MM.1S (cell line): ENCODE measurements at regions not wholly inside any gene's neighbourhood (a gene's known extent, or its start where the extent isn't known, plus 50 kb on each side); places are given as distances from the start of the nearest gene placed in this dataset.

ENCODE experiments used
- DNase-seq: peaks from one replicate; pipeline ENCODE4 v3.0.0-alpha.2; 2015
- H2AFZ ChIP-seq: fragments of 300-600 bp; sonication (generic); 2 replicates; pipeline ENCODE4 v1.6.0; 2016; ENCODE audit warnings: antibody characterized with exemption, low read length
- H3F3A ChIP-seq: fragments of 300-600 bp; sonication (generic); 2 replicates; pipeline ENCODE4 v1.6.1; 2016; ENCODE audit warnings: mild to moderate bottlenecking, antibody characterized with exemption, low read length, moderate library complexity, mixed read lengths; ENCODE audit not compliant: insufficient read depth
- H3K27ac ChIP-seq: fragments of 300-600 bp; sonication (generic); 2 replicates; pipeline ENCODE4 v1.5.1; 2016; ENCODE audit warnings: mild to moderate bottlenecking, low read length
- H3K27me3 ChIP-seq: fragments of 300-600 bp; sonication (generic); replicated peaks from 2 replicates; pipeline ENCODE4 v1.6.0; 2016; ENCODE audit warnings: low read length; ENCODE audit not compliant: insufficient read depth
- H3K36me3 ChIP-seq: fragments of 300-600 bp; sonication (generic); replicated peaks from 2 replicates; pipeline ENCODE4 v1.6.1; 2016; ENCODE audit warnings: mild to moderate bottlenecking, low read length, mixed read lengths; ENCODE audit not compliant: insufficient read depth
- H3K4me1 ChIP-seq: fragments of 300-600 bp; sonication (generic); 2 replicates; pipeline ENCODE4 v1.6.1; 2016; ENCODE audit warnings: low read length, mixed read lengths
- H3K4me2 ChIP-seq: fragments of 300-600 bp; sonication (generic); 2 replicates; pipeline ENCODE4 v1.6.0; 2016; ENCODE audit warnings: low read depth, low read length
- H3K4me3 ChIP-seq: fragments of 300-600 bp; sonication (generic); 2 replicates; pipeline ENCODE4 v1.5.1; 2016; ENCODE audit warnings: low read length, mixed read lengths
- H3K79me2 ChIP-seq: fragments of 300-600 bp; sonication (generic); 2 replicates; pipeline ENCODE4 v1.6.1; 2016; ENCODE audit warnings: mixed run types, low read length, mixed read lengths
- H3K9ac ChIP-seq: fragments of 300-600 bp; sonication (generic); 2 replicates; pipeline ENCODE4 v1.6.1; 2016; ENCODE audit warnings: low read length, mixed read lengths
- H3K9me2 ChIP-seq: fragments of 300-600 bp; sonication (generic); replicated peaks from 2 replicates; pipeline ENCODE4 v1.6.1; 2016; ENCODE audit warnings: mild to moderate bottlenecking, low read length, mixed read lengths; ENCODE audit not compliant: insufficient read depth
- H3K9me3 ChIP-seq: fragments of 300-600 bp; sonication (generic); replicated peaks from 2 replicates; pipeline ENCODE4 v1.6.1; 2016; ENCODE audit warnings: mild to moderate bottlenecking, low read length, mixed read lengths; ENCODE audit not compliant: insufficient read depth
- H4K20me1 ChIP-seq: fragments of 300-600 bp; sonication (generic); 2 replicates; pipeline ENCODE4 v1.6.1; 2016; ENCODE audit warnings: mild to moderate bottlenecking, low read length, moderate library complexity, mixed read lengths; ENCODE audit not compliant: insufficient read depth
- EZH2 ChIP-seq: fragments of 300-600 bp; sonication (generic); optimal IDR thresholded peaks from 2 replicates; pipeline ENCODE3; 2017; ENCODE audit warnings: low read depth, mild to moderate bottlenecking, antibody characterized with exemption, low read length, mixed read lengths
- EZH2phosphoT487 ChIP-seq: fragments of 300-600 bp; sonication (generic); IDR thresholded peaks from 2 replicates; pipeline ENCODE4 v1.6.1; 2018; ENCODE audit warnings: antibody characterized with exemption, low read length
- TF ChIP-seq, protein P1 (sequence below): fragments of 300-600 bp; sonication (generic); IDR thresholded peaks from 2 replicates; pipeline ENCODE4 v1.5.1; 2016; ENCODE audit warnings: antibody characterized with exemption, low read length, mixed read lengths

DNA sequence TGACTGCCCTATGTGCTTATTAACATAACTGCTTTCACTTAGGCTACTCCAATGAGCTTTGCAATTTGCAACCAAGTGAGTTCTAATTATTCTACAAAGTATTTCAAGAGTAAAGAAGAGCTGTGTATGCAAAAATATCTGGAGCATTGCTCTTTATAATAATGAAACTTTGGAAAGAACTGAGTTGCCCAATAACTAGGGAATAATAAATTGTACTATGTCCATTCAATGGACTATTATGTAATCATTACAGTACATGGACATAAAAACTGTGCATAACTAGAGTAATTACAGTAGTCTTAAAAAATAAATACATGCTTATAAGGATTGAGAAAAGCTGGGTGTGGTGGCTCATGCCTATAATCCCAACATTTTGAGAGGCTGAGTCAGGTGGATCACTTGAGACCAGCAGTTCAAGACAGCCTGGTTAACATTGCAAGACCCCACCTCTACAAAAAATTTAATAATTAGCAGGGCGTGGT, 70.3 kb upstream of the JAK1 start:
- H3K9me3 ChIP-seq, result no peaks in the 10 kb centered on the region
- H3K4me3 ChIP-seq, result no peak overlapping the region
- peaks cover 7% of the 10 kb centered on the region for H3K4me1 ChIP-seq
- H3K36me3 ChIP-seq, result no peaks in the 10 kb centered on the region
- H3K27me3 ChIP-seq, result no peaks in the 10 kb centered on the region
- H3K9ac ChIP-seq, result no peak overlapping the region
- TF ChIP-seq, protein P1, sequence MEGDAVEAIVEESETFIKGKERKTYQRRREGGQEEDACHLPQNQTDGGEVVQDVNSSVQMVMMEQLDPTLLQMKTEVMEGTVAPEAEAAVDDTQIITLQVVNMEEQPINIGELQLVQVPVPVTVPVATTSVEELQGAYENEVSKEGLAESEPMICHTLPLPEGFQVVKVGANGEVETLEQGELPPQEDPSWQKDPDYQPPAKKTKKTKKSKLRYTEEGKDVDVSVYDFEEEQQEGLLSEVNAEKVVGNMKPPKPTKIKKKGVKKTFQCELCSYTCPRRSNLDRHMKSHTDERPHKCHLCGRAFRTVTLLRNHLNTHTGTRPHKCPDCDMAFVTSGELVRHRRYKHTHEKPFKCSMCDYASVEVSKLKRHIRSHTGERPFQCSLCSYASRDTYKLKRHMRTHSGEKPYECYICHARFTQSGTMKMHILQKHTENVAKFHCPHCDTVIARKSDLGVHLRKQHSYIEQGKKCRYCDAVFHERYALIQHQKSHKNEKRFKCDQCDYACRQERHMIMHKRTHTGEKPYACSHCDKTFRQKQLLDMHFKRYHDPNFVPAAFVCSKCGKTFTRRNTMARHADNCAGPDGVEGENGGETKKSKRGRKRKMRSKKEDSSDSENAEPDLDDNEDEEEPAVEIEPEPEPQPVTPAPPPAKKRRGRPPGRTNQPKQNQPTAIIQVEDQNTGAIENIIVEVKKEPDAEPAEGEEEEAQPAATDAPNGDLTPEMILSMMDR, result no peak
- TF ChIP-seq EZH2phosphoT487 (no peak), EZH2 (no peak)
- H2AFZ ChIP-seq, result no peak overlapping the region
- no peaks in the 10 kb centered on the region for H3K9me2 ChIP-seq
- H3K27ac ChIP-seq, result no peak overlapping the region
- no peak for DNase-seq
- 0 out of 2 replicates have a peak, but pooled peaks cover 5% of the 10 kb centered on the region for H3F3A ChIP-seq
- H3K4me2 ChIP-seq, result no peak overlapping the region
- H3K79me2 ChIP-seq, result no peaks in the 10 kb centered on the region
- no peaks in the 10 kb centered on the region for H4K20me1 ChIP-seq

DNA sequence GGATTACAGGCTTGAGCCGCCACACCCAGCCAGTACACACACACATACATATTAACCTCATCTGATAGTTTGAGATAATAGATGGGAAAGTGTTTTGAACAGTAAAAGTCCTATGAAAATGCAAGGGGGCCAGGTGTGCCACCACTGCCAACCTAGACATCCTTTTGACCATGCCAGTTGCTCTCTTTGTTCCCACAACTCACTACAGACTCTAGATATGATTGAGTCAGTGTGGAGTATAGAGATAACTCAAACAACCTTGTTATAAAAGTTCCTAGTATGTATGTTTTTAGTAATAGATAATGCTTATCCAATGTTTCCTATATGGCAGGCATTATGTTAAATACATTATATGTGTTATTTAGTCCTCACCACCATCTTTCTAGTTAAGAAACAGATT, 72.7 kb upstream of the JAK1 start:
- no peaks in the 10 kb centered on the region for H3K79me2 ChIP-seq
- H3K4me2 ChIP-seq, result no peak overlapping the region
- H3K4me1 ChIP-seq, result peaks cover 17% of the 10 kb centered on the region
- no peaks in the 10 kb centered on the region for H4K20me1 ChIP-seq
- no peaks in the 10 kb centered on the region for H3K9me3 ChIP-seq
- TF ChIP-seq EZH2, result no peak
- TF ChIP-seq EZH2phosphoT487, result no peak
- TF ChIP-seq, protein P1, result no peak
- no peak overlapping the region for H3K4me3 ChIP-seq
- H3K9me2 ChIP-seq, result no peaks in the 10 kb centered on the region
- H3K36me3 ChIP-seq, result no peaks in the 10 kb centered on the region
- no peak overlapping the region for H3K9ac ChIP-seq
- H3F3A ChIP-seq, result peaks cover 7% of the 10 kb centered on the region
- no peaks in the 10 kb centered on the region for H3K27me3 ChIP-seq
- H3K27ac ChIP-seq, result no peak overlapping the region
- no peak for DNase-seq
- H2AFZ ChIP-seq, result no peak overlapping the region

DNA sequence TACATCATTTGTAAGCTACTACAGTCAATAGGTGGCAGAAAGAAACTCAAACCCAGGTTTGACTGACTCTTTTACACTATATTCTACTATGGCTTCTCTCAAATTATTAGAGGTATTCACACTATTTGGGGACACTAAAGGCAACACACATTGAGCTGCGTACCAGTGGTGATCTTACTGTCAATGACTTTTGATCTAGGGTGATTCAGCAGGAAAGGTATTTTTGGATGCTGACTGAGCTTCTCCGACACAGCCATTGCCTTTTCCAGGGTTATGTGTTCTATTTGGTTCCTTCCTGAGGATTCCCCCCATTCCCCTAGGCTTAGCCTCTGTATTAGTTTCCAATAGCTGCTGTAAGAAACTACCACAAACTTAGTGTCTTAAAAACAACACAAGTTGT, 73.2 kb upstream of the JAK1 start:
- H3K4me3 ChIP-seq, result no peak overlapping the region
- no peak overlapping the region for H3K27ac ChIP-seq

More for the DNA sequence above, 73.2 kb upstream of the JAK1 start:
- no peaks in the 10 kb centered on the region for H3K79me2 ChIP-seq
- H3K9ac ChIP-seq, result no peak overlapping the region
- H3F3A ChIP-seq, result peaks cover 11% of the 10 kb centered on the region
- H4K20me1 ChIP-seq, result no peaks in the 10 kb centered on the region
- H3K4me2 ChIP-seq, result no peak overlapping the region
- H2AFZ ChIP-seq, result no peak overlapping the region
- no peak for DNase-seq
- TF ChIP-seq, protein P1, result no peak
- TF ChIP-seq EZH2phosphoT487 (no peak), EZH2 (no peak)
- no peaks in the 10 kb centered on the region for H3K9me2 ChIP-seq
- no peaks in the 10 kb centered on the region for H3K27me3 ChIP-seq
- no peaks in the 10 kb centered on the region for H3K36me3 ChIP-seq
- no peaks in the 10 kb centered on the region for H3K9me3 ChIP-seq
- peaks cover 22% of the 10 kb centered on the region for H3K4me1 ChIP-seq
